NCI-H2227 treated with DMSO at 0.1 percent for 48 hours (cell line): ENCODE measurements at regions not wholly inside any gene's neighbourhood (a gene's known extent, or its start where the extent isn't known, plus 50 kb on each side); places are given as distances from the start of the nearest gene placed in this dataset.

Experiments used
- DNase-seq: peaks from one replicate; lab custom pipeline; 2025; lab: John Stamatoyannopoulos, UW

GRCh38 chr13:82370316-82370715 lies 1512.0 kb downstream of the SLITRK1 start:
- DNase-seq: no peak

- no peak for DNase-seq
These were observed 1517.7 kb downstream of the SLITRK1 start for GRCh38 chr13:82364525-82364924.

- no peak for DNase-seq
These were observed 1524.0 kb downstream of the SLITRK1 start for GRCh38 chr13:82358284-82358683.

- no peak for DNase-seq
These were observed 1525.4 kb downstream of the SLITRK1 start for GRCh38 chr13:82356667-82357410.

- DNase-seq: no peak
These were observed 1537.4 kb downstream of the SLITRK1 start for GRCh38 chr13:82344867-82345266.

- DNase-seq: no peak
These were observed 1541.2 kb downstream of the SLITRK1 start for GRCh38 chr13:82341116-82341515.

- DNase-seq: no peak
These were observed 1551.8 kb downstream of the SLITRK1 start for GRCh38 chr13:82330499-82330898.

- no peak for DNase-seq
These were observed 1559.2 kb downstream of the SLITRK1 start for GRCh38 chr13:82323101-82323500.

GRCh38 chr13:82305588-82305987 lies 1576.7 kb downstream of the SLITRK1 start:
- DNase-seq: no peak

- DNase-seq: no peak
These were observed 1584.2 kb downstream of the SLITRK1 start for GRCh38 chr13:82298106-82298505.

GRCh38 chr13:82294226-82294625 lies 1588.0 kb downstream of the SLITRK1 start:
- no peak for DNase-seq

- no peak for DNase-seq
These were observed 1589.9 kb downstream of the SLITRK1 start for GRCh38 chr13:82292334-82292733.

GRCh38 chr13:82291852-82292251 lies 1590.4 kb downstream of the SLITRK1 start:
- DNase-seq: no peak

- DNase-seq: no peak
These were observed 1606.6 kb downstream of the SLITRK1 start for GRCh38 chr13:82275644-82276043.

GRCh38 chr13:82259284-82259683 lies 1623.0 kb downstream of the SLITRK1 start:
- DNase-seq: no peak

- no peak for DNase-seq
These were observed 1624.3 kb downstream of the SLITRK1 start for GRCh38 chr13:82257790-82258507.

GRCh38 chr13:82248762-82249161 lies 1633.5 kb downstream of the SLITRK1 start:
- no peak for DNase-seq

- no peak for DNase-seq
These were observed 1636.4 kb downstream of the SLITRK1 start for GRCh38 chr13:82245860-82246259.

GRCh38 chr13:82224806-82225205 lies 1657.5 kb downstream of the SLITRK1 start:
- DNase-seq: no peak

- no peak for DNase-seq
These were observed 1660.7 kb downstream of the SLITRK1 start for GRCh38 chr13:82221621-82222020.

GRCh38 chr13:82220641-82221040 lies 1661.6 kb downstream of the SLITRK1 start:
- DNase-seq: no peak

- DNase-seq: no peak
These were observed 1666.1 kb downstream of the SLITRK1 start for GRCh38 chr13:82216165-82216564.

GRCh38 chr13:82214341-82214740 lies 1667.9 kb downstream of the SLITRK1 start:
- no peak for DNase-seq

GRCh38 chr13:82206241-82206640 lies 1676.0 kb downstream of the SLITRK1 start:
- no peak for DNase-seq
